Fibroblast of lung (primary cell): ENCODE measurements at regions not wholly inside any gene's neighbourhood (a gene's known extent, or its start where the extent isn't known, plus 50 kb on each side); places are given as distances from the start of the nearest gene placed in this dataset.
"Not testable (repeated sequence)": the region's sequence is repeated elsewhere in the genome, so short reads cannot be mapped to it uniquely, and the experiment has no call there.

ENCODE experiments used
- DNase-seq, 2 donors: peaks; one replicate each; pipeline versions ENCODE4 v3.0.0 to v3.0.0-alpha.2; 2010; ENCODE audit warnings: low read depth in 2 of 2
- H2AFZ ChIP-seq: 2 replicates; pipeline ENCODE4 v1.5.1; 2012; ENCODE audit warnings: low read length, control low read depth, inconsistent platforms
- H3K27ac ChIP-seq: 2 replicates; pipeline ENCODE4 v1.5.1; 2011; ENCODE audit warnings: low read length, control low read depth; ENCODE audit not compliant: insufficient read depth
- H3K27me3 ChIP-seq: 2 replicates; pipeline ENCODE4 v1.5.1; 2011; ENCODE audit warnings: mild to moderate bottlenecking, low read length; ENCODE audit not compliant: control insufficient read depth, insufficient read depth
- H3K36me3 ChIP-seq: 2 replicates; pipeline ENCODE4 v1.5.1; 2011; ENCODE audit warnings: low read length; ENCODE audit not compliant: control insufficient read depth, insufficient read depth
- H3K4me1 ChIP-seq: 2 replicates; pipeline ENCODE4 v1.5.1; 2011; ENCODE audit warnings: low read length; ENCODE audit not compliant: control insufficient read depth, insufficient read depth; ENCODE audit errors: extremely low read depth
- H3K4me2 ChIP-seq: 2 replicates; pipeline ENCODE4 v1.5.1; 2011; ENCODE audit warnings: low read length, control low read depth; ENCODE audit not compliant: insufficient read depth; ENCODE audit errors: extremely low read depth
- H3K4me3 ChIP-seq, 4 experiments: fragments of 200-600 bp in 1 of 4; sonication (generic) in 1 of 4; replicated peaks in 1 of 4; 2 replicates each; pipeline ENCODE4 v1.5.1; 2011 to 2016; ENCODE audit warnings: low read length in 4 of 4, low read depth in 3 of 4, mild to moderate bottlenecking in 3 of 4, control low read depth in 2 of 4, inconsistent platforms in 1 of 4, mixed read lengths in 1 of 4; ENCODE audit not compliant: insufficient read depth in 1 of 4; ENCODE audit errors: control extremely low read depth in 1 of 4
- H3K79me2 ChIP-seq: 2 replicates; pipeline ENCODE4 v1.5.1; 2012; ENCODE audit warnings: mild to moderate bottlenecking, low read length, inconsistent platforms; ENCODE audit not compliant: control insufficient read depth, insufficient read depth
- H3K9ac ChIP-seq: 2 replicates; pipeline ENCODE4 v1.5.1; 2011; ENCODE audit warnings: mild to moderate bottlenecking, low read length, control low read depth; ENCODE audit not compliant: insufficient read depth
- H3K9me3 ChIP-seq: 2 replicates; pipeline ENCODE4 v1.5.1; 2012; ENCODE audit warnings: low read depth, low read length; ENCODE audit not compliant: control insufficient read depth, insufficient read depth
- H4K20me1 ChIP-seq: 2 replicates; pipeline ENCODE4 v1.5.1; 2011; ENCODE audit warnings: low read length; ENCODE audit not compliant: control insufficient read depth, insufficient read depth; ENCODE audit errors: extremely low read depth
- CTCF ChIP-seq, 2 donors: IDR thresholded peaks in 1 of 2; conservative IDR thresholded peaks in 1 of 2; 1 replicate in 1 of 2; 2 replicates in 1 of 2; pipeline ENCODE4 v1.5.1; 2011 to 2012; ENCODE audit warnings: low read length in 2 of 2, control low read depth in 1 of 2, inconsistent platforms in 1 of 2, low read depth in 1 of 2, mild to moderate bottlenecking in 1 of 2
- EZH2 ChIP-seq: IDR thresholded peaks from 2 replicates; pipeline ENCODE4 v1.5.1; 2012; ENCODE audit warnings: low read length, control low read depth, mild to moderate bottlenecking; ENCODE audit errors: missing control alignments

- Histone ChIP-seq H3K4me3 (no peak overlapping the region), H2AFZ (no peak overlapping the region), H3K36me3 (no peaks in the 10 kb centered on the region), H3K9me3 (no peaks in the 10 kb centered on the region), H4K20me1 (no peaks in the 10 kb centered on the region), H3K27me3 (no peaks in the 10 kb centered on the region), H3K9ac (no peak overlapping the region), H3K27ac (no peak overlapping the region), H3K4me1 (no peaks in the 10 kb centered on the region), H3K79me2 (no peaks in the 10 kb centered on the region), H3K4me2 (no peak overlapping the region)
- DNase-seq, result no peak
- TF ChIP-seq EZH2 (no peak), CTCF (conservative IDR thresholded peaks at IDR 0.05 in 1 of 2, IDR thresholded peaks at IDR 0.05 in 1 of 2; ENCODE audit: low read depth in 1 of 2, low read length in 2 of 2) (no peak)
These were observed 245.2 kb downstream of the CYRIA start for GRCh38 chr2:16420421-16420820.

GRCh38 chr2:16417726-16418125 lies 247.9 kb downstream of the CYRIA start:
- Histone ChIP-seq H3K27me3 (no peaks in the 10 kb centered on the region), H3K4me1 (no peaks in the 10 kb centered on the region), H3K79me2 (no peaks in the 10 kb centered on the region), H3K9ac (no peak overlapping the region), H4K20me1 (no peaks in the 10 kb centered on the region), H3K27ac (no peak overlapping the region), H3K4me2 (no peak overlapping the region), H3K4me3 (no peak overlapping the region), H3K36me3 (no peaks in the 10 kb centered on the region), H2AFZ (no peak overlapping the region), H3K9me3 (no peaks in the 10 kb centered on the region)
- TF ChIP-seq EZH2 (no peak), CTCF (conservative IDR thresholded peaks at IDR 0.05 in 1 of 2, IDR thresholded peaks at IDR 0.05 in 1 of 2; ENCODE audit: low read depth in 1 of 2, low read length in 2 of 2) (no peak)
- no peak for DNase-seq

- Histone ChIP-seq H3K4me1 (no peaks in the 10 kb centered on the region), H3K4me2 (no peak overlapping the region), H3K9ac (no peak overlapping the region), H2AFZ (no peak overlapping the region), H3K79me2 (no peaks in the 10 kb centered on the region), H4K20me1 (no peaks in the 10 kb centered on the region), H3K9me3 (no peaks in the 10 kb centered on the region), H3K27me3 (no peaks in the 10 kb centered on the region), H3K4me3 (no peak overlapping the region), H3K36me3 (no peaks in the 10 kb centered on the region), H3K27ac (no peak overlapping the region)
- TF ChIP-seq CTCF (conservative IDR thresholded peaks at IDR 0.05 in 1 of 2, IDR thresholded peaks at IDR 0.05 in 1 of 2; ENCODE audit: low read depth in 1 of 2, low read length in 2 of 2) (no peak), EZH2 (no peak)
- DNase-seq, result no peak
These were observed 249.0 kb downstream of the CYRIA start for GRCh38 chr2:16416651-16417050.

GRCh38 chr2:16415861-16416260 lies 249.8 kb downstream of the CYRIA start:
- not testable (repeated sequence) for H3K9me3 ChIP-seq, DNase-seq, H3K36me3 ChIP-seq, H3K79me2 ChIP-seq, H3K27me3 ChIP-seq, H3K4me2 ChIP-seq, H3K4me1 ChIP-seq, H3K27ac ChIP-seq, H4K20me1 ChIP-seq, H3K4me3 ChIP-seq, H2AFZ ChIP-seq, H3K9ac ChIP-seq
